ENCODE measurements at regions not wholly inside any gene's neighbourhood (a gene's known extent, or its start where the extent isn't known, plus 50 kb on each side); places are given as distances from the start of the nearest gene placed in this dataset.

GRCh38 chr2:41216978-41217377, 765.1 kb upstream of the SLC8A1 start:
- Histone ChIP-seq H2AFZ (ENCODE audit: low read depth, low read length) (no peak overlapping the region), H3K79me2 (ENCODE audit: insufficient read depth, low read length) (no peaks in the 10 kb centered on the region), H3K9ac (ENCODE audit: low read length) (no peak overlapping the region), H3K27ac (ENCODE audit: low read depth, low read length) (no peak overlapping the region), H3K4me3 (ENCODE audit: insufficient read depth, low read depth, low read length) (no peak overlapping the region), H3K9me3 (ENCODE audit: insufficient read depth, low read depth, low read length) (no peaks in the 10 kb centered on the region), H4K20me1 (ENCODE audit: insufficient read depth, low read length) (no peaks in the 10 kb centered on the region), H3K27me3 (ENCODE audit: insufficient read depth, low read length) (no peaks in the 10 kb centered on the region), H3K4me1 (ENCODE audit: insufficient read depth, low read length) (no peaks in the 10 kb centered on the region), H3K36me3 (ENCODE audit: insufficient read depth, low read length) (no peaks in the 10 kb centered on the region), H3K4me2 (ENCODE audit: low read length) (no peak overlapping the region)
- H3K27me3 Mint-ChIP-seq (ENCODE audit: low read depth, unreplicated experiment), result no peaks in the 10 kb centered on the region
- H3K4me3 Mint-ChIP-seq (ENCODE audit: unreplicated experiment), result no peak overlapping the region
- FAIRE-seq, result no peak
- no peaks in the 10 kb centered on the region for H3K4me1 Mint-ChIP-seq (ENCODE audit: low read depth, unreplicated experiment)
- no peak for DNase-seq (ENCODE audit: low read depth)
- no peaks in the 10 kb centered on the region for H3K36me3 Mint-ChIP-seq (ENCODE audit: low read depth, unreplicated experiment)
- no peak overlapping the region for H3K27ac Mint-ChIP-seq (ENCODE audit: unreplicated experiment)
- H3K9me3 Mint-ChIP-seq (ENCODE audit: unreplicated experiment), result peaks cover 4% of the 10 kb centered on the region
- no peak for TF ChIP-seq CTCF (IDR thresholded peaks at IDR 0.05; ENCODE audit: insufficient read depth, low read depth, low read length)
- TF ChIP-seq EZH2 (IDR thresholded peaks at IDR 0.05; ENCODE audit: insufficient read depth, low read length), result no peak

GRCh38 chr2:41222593-41222992, 770.7 kb upstream of the SLC8A1 start:
- Histone ChIP-seq H3K9ac (ENCODE audit: low read length) (no peak overlapping the region), H3K9me3 (ENCODE audit: insufficient read depth, low read depth, low read length) (no peaks in the 10 kb centered on the region), H3K4me1 (ENCODE audit: insufficient read depth, low read length) (no peaks in the 10 kb centered on the region), H4K20me1 (ENCODE audit: insufficient read depth, low read length) (no peaks in the 10 kb centered on the region), H3K79me2 (ENCODE audit: insufficient read depth, low read length) (no peaks in the 10 kb centered on the region), H3K36me3 (ENCODE audit: insufficient read depth, low read length) (no peaks in the 10 kb centered on the region), H3K4me2 (ENCODE audit: low read length) (no peak overlapping the region), H3K27me3 (ENCODE audit: insufficient read depth, low read length) (no peaks in the 10 kb centered on the region), H2AFZ (ENCODE audit: low read depth, low read length) (no peak overlapping the region), H3K4me3 (ENCODE audit: insufficient read depth, low read depth, low read length) (no peak overlapping the region), H3K27ac (ENCODE audit: low read depth, low read length) (no peak overlapping the region)
- H3K4me1 Mint-ChIP-seq (ENCODE audit: low read depth, unreplicated experiment), result no peaks in the 10 kb centered on the region
- no peaks in the 10 kb centered on the region for H3K27me3 Mint-ChIP-seq (ENCODE audit: low read depth, unreplicated experiment)
- H3K4me3 Mint-ChIP-seq (ENCODE audit: unreplicated experiment), result no peak overlapping the region
- FAIRE-seq, result no peak
- no peaks in the 10 kb centered on the region for H3K9me3 Mint-ChIP-seq (ENCODE audit: unreplicated experiment)
- DNase-seq (ENCODE audit: low read depth), result no peak
- TF ChIP-seq CTCF (IDR thresholded peaks at IDR 0.05; ENCODE audit: insufficient read depth, low read depth, low read length) (no peak), EZH2 (IDR thresholded peaks at IDR 0.05; ENCODE audit: insufficient read depth, low read length) (no peak)
- H3K36me3 Mint-ChIP-seq (ENCODE audit: low read depth, unreplicated experiment), result no peaks in the 10 kb centered on the region
- H3K27ac Mint-ChIP-seq (ENCODE audit: unreplicated experiment), result no peak overlapping the region

GRCh38 chr2:41234093-41234492, 782.2 kb upstream of the SLC8A1 start:
- Histone ChIP-seq H3K27me3 (ENCODE audit: insufficient read depth, low read length) (no peaks in the 10 kb centered on the region), H3K27ac (ENCODE audit: low read depth, low read length) (no peak overlapping the region), H3K4me1 (ENCODE audit: insufficient read depth, low read length) (no peaks in the 10 kb centered on the region), H3K36me3 (ENCODE audit: insufficient read depth, low read length) (no peaks in the 10 kb centered on the region), H3K9ac (ENCODE audit: low read length) (no peak overlapping the region), H3K79me2 (ENCODE audit: insufficient read depth, low read length) (no peaks in the 10 kb centered on the region), H3K9me3 (ENCODE audit: insufficient read depth, low read depth, low read length) (no peaks in the 10 kb centered on the region), H2AFZ (ENCODE audit: low read depth, low read length) (no peak overlapping the region), H4K20me1 (ENCODE audit: insufficient read depth, low read length) (no peaks in the 10 kb centered on the region), H3K4me2 (ENCODE audit: low read length) (no peak overlapping the region), H3K4me3 (ENCODE audit: insufficient read depth, low read depth, low read length) (no peak overlapping the region)
- no peaks in the 10 kb centered on the region for H3K4me1 Mint-ChIP-seq (ENCODE audit: low read depth, unreplicated experiment)
- no peaks in the 10 kb centered on the region for H3K36me3 Mint-ChIP-seq (ENCODE audit: low read depth, unreplicated experiment)
- DNase-seq (ENCODE audit: low read depth) (no peak), FAIRE-seq (no peak)
- H3K27me3 Mint-ChIP-seq (ENCODE audit: low read depth, unreplicated experiment), result no peaks in the 10 kb centered on the region
- H3K9me3 Mint-ChIP-seq (ENCODE audit: unreplicated experiment), result no peaks in the 10 kb centered on the region
- H3K27ac Mint-ChIP-seq (ENCODE audit: unreplicated experiment), result no peak overlapping the region
- H3K4me3 Mint-ChIP-seq (ENCODE audit: unreplicated experiment), result no peak overlapping the region
- TF ChIP-seq CTCF (IDR thresholded peaks at IDR 0.05; ENCODE audit: insufficient read depth, low read depth, low read length) (no peak), EZH2 (IDR thresholded peaks at IDR 0.05; ENCODE audit: insufficient read depth, low read length) (no peak)

Data from astrocyte (in vitro differentiated cells and primary cell).